ENCODE measurements at regions not wholly inside any gene's neighbourhood (a gene's known extent, or its start where the extent isn't known, plus 50 kb on each side); places are given as distances from the start of the nearest gene placed in this dataset.

DNA sequence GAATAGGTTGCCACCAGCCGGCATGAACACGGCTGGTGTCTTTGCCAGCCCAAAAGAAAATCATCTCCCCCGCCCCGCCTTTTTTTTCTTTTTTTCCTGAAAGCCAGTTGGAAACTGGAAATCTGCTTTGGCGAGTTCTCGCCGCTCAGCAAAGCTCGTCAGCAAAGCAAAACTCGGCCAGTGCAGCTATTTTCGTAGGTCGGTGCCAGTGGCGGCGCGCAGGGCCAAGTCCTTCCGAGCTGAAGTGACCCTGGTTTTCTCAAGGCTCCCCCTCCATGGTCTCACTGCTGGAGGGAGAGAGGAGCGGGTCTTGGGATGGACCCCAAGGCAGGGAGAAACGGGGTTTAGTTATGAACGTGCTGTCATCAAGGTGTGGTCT is 248.4 kb upstream of the RTL1 start:
- TF ChIP-seq, protein P1, sequence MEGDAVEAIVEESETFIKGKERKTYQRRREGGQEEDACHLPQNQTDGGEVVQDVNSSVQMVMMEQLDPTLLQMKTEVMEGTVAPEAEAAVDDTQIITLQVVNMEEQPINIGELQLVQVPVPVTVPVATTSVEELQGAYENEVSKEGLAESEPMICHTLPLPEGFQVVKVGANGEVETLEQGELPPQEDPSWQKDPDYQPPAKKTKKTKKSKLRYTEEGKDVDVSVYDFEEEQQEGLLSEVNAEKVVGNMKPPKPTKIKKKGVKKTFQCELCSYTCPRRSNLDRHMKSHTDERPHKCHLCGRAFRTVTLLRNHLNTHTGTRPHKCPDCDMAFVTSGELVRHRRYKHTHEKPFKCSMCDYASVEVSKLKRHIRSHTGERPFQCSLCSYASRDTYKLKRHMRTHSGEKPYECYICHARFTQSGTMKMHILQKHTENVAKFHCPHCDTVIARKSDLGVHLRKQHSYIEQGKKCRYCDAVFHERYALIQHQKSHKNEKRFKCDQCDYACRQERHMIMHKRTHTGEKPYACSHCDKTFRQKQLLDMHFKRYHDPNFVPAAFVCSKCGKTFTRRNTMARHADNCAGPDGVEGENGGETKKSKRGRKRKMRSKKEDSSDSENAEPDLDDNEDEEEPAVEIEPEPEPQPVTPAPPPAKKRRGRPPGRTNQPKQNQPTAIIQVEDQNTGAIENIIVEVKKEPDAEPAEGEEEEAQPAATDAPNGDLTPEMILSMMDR (IDR thresholded peaks at IDR 0.05; ENCODE audit: insufficient read depth, low read length, poor library complexity, severe bottlenecking) = no peak
- no peak for TF ChIP-seq EZH2phosphoT487 (conservative IDR thresholded peaks at IDR 0.05; ENCODE audit: low read length)
